Nephron (organoid): ENCODE measurements at regions not wholly inside any gene's neighbourhood (a gene's known extent, or its start where the extent isn't known, plus 50 kb on each side); places are given as distances from the start of the nearest gene placed in this dataset.
A peak's percentile ranks its signal among the peaks of the same experiment; 100 is the strongest.

Experiments used
- H3K27ac Mint-ChIP-seq, 3 experiments: 2 replicates each; pipeline ENCODE4 v1.8.0; 2020; ENCODE audit warnings: mixed read lengths in 3 of 3, mild to moderate bottlenecking in 2 of 3, moderate library complexity in 1 of 3
- H3K27me3 Mint-ChIP-seq: 2 replicates; pipeline ENCODE4 v1.8.0; 2021; ENCODE audit warnings: low read depth, mild to moderate bottlenecking, moderate library complexity, mixed read lengths
- H3K36me3 Mint-ChIP-seq: 2 replicates; pipeline ENCODE4 v1.8.0; 2020; ENCODE audit warnings: low read depth, mixed read lengths
- H3K4me1 Mint-ChIP-seq: 2 replicates; pipeline ENCODE4 v1.8.0; 2020; ENCODE audit warnings: mixed read lengths
- H3K4me3 Mint-ChIP-seq, 3 experiments: 2 replicates each; pipeline ENCODE4 v1.8.0; 2020; ENCODE audit warnings: mild to moderate bottlenecking in 3 of 3, mixed read lengths in 3 of 3, moderate library complexity in 2 of 3
- H3K9me3 Mint-ChIP-seq: 2 replicates; pipeline ENCODE4 v1.8.0; 2020; ENCODE audit warnings: mixed read lengths
- CTCF ChIP-seq, 3 experiments: fragments of 200-600 bp; sonication (generic); IDR thresholded peaks; one replicate each; pipeline ENCODE4 v1.5.0; 2021; ENCODE audit warnings: antibody characterized with exemption in 3 of 3; ENCODE audit not compliant: unreplicated experiment in 3 of 3

- Mint-ChIP-seq H3K27ac (peak overlapping the region in 1 of 3 experiments; percentile 23), H3K4me3 (no peak overlapping the region), H3K9me3 (no peaks in the 10 kb centered on the region), H3K36me3 (no peaks in the 10 kb centered on the region), H3K27me3 (peaks cover 3% of the 10 kb centered on the region), H3K4me1 (peaks cover 19% of the 10 kb centered on the region)
- no peak for TF ChIP-seq CTCF (IDR thresholded peaks at IDR 0.05; ENCODE audit: unreplicated experiment in 3 of 3)
Observed at GRCh38 chr7:54687462-54688212, 71.4 kb downstream of the SEC61G start.

DNA sequence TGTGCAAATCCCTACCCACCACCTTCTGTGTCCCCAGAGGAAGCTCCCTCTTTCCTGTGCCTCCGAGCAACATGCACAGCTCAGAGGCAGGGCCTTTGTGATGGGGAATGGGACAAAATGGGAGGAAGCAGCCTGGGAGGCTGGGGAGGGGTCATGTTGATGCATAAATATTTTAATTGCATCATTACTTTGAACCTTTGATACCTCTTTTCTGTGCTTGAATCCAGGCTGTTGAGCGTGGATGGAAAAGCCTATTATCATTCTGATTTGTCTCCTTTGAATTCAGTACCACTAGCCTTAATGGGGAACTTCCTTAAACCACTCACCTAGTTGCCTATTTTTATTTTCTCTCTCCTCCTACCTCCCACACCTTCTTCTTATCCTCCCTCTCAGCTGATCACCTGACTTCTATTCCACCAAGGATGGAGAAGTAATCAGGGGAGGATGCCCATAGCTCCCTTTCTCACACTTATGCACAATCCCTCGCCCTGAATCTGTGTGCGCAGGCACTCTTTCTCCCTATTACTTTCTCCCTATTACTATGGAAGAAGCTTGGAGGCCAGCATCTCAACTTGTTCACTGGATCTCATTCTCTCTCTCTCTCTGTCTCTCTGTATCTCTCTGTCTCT is 78.5 kb downstream of the SEC61G start:
- TF ChIP-seq CTCF (IDR thresholded peaks at IDR 0.05; ENCODE audit: unreplicated experiment in 3 of 3) = no peak
- no peaks in the 10 kb centered on the region for H3K4me1 Mint-ChIP-seq
- H3K9me3 Mint-ChIP-seq = no peaks in the 10 kb centered on the region
- no peak overlapping the region for H3K4me3 Mint-ChIP-seq
- peaks cover 12% of the 10 kb centered on the region for H3K27me3 Mint-ChIP-seq
- no peaks in the 10 kb centered on the region for H3K36me3 Mint-ChIP-seq
- no peak overlapping the region for H3K27ac Mint-ChIP-seq

DNA sequence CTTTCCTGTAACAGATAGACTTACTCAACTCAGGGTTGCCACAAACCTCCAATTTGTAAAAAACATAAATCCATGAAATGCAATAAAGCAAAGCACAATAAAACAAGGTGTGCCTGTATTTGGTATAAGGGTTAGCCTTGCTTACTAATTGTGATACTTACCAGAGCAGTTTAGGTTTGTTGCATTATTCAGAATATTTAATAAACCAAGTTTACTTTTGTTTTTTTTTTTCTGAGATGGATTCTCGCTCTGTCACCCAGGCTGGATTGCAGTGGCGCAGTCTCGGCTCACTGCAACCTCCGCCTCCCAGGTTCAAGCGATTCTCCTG is 79.6 kb downstream of the SEC61G start:
- no peaks in the 10 kb centered on the region for H3K36me3 Mint-ChIP-seq
- H3K27me3 Mint-ChIP-seq = peaks cover 12% of the 10 kb centered on the region
- TF ChIP-seq CTCF (IDR thresholded peaks at IDR 0.05; ENCODE audit: unreplicated experiment in 3 of 3) = no peak

GRCh38 chr7:54678763-54679489 is 80.1 kb downstream of the SEC61G start:
- peaks cover 12% of the 10 kb centered on the region for H3K27me3 Mint-ChIP-seq
- H3K4me3 Mint-ChIP-seq = no peak overlapping the region
- H3K9me3 Mint-ChIP-seq = no peaks in the 10 kb centered on the region
- no peaks in the 10 kb centered on the region for H3K36me3 Mint-ChIP-seq
- H3K27ac Mint-ChIP-seq = no peak overlapping the region
- TF ChIP-seq CTCF (IDR thresholded peaks at IDR 0.05; ENCODE audit: unreplicated experiment in 3 of 3) = no peak
- peaks cover 8% of the 10 kb centered on the region for H3K4me1 Mint-ChIP-seq

More for the DNA sequence above, 79.6 kb downstream of the SEC61G start:
- H3K27ac Mint-ChIP-seq = no peak overlapping the region
- no peaks in the 10 kb centered on the region for H3K9me3 Mint-ChIP-seq
- no peak overlapping the region for H3K4me3 Mint-ChIP-seq
- H3K4me1 Mint-ChIP-seq = peaks cover 3% of the 10 kb centered on the region

- H3K4me3 Mint-ChIP-seq = no peak overlapping the region
Observed at GRCh38 chr7:54674891-54675290, 84.1 kb downstream of the SEC61G start.

More at GRCh38 chr7:54674891-54675290, 84.1 kb downstream of the SEC61G start:
- H3K9me3 Mint-ChIP-seq = no peaks in the 10 kb centered on the region
- no peak overlapping the region for H3K27ac Mint-ChIP-seq
- no peaks in the 10 kb centered on the region for H3K36me3 Mint-ChIP-seq
- TF ChIP-seq CTCF (IDR thresholded peaks at IDR 0.05; ENCODE audit: unreplicated experiment in 3 of 3) = no peak
- peaks cover 9% of the 10 kb centered on the region for H3K4me1 Mint-ChIP-seq
- H3K27me3 Mint-ChIP-seq = peaks cover 18% of the 10 kb centered on the region
